Psoas muscle (tissue), 7 donors: ENCODE measurements at regions not wholly inside any gene's neighbourhood (a gene's known extent, or its start where the extent isn't known, plus 50 kb on each side); places are given as distances from the start of the nearest gene placed in this dataset.

Source experiments
- ATAC-seq, 4 donors: fragments of 200-7000 bp; cut with Tn5 transposase; one replicate each; pipeline ENCODE4 v1.9.1; 2020; ENCODE audit warnings: moderate library complexity in 3 of 4, mild to moderate bottlenecking in 2 of 4
- DNase-seq, 2 donors: peaks; one replicate each; pipeline ENCODE4 v3.0.0-alpha.2; 2020
- H3K27ac ChIP-seq: fragments of 200-600 bp; one replicate; pipeline ENCODE4 v1.8.0; 2022
- H3K27me3 ChIP-seq, 3 donors: fragments of 200-600 bp in 1 of 3; one replicate each; pipeline versions ENCODE4 v1.6.1 to v1.8.0; 2013 to 2022; ENCODE audit warnings: low read length in 2 of 3, mild to moderate bottlenecking in 2 of 3, moderate library complexity in 1 of 3; ENCODE audit not compliant: insufficient read depth in 3 of 3
- H3K36me3 ChIP-seq, 2 donors: fragments of 200-600 bp in 1 of 2; one replicate each; pipeline versions ENCODE4 v1.6.1 to v1.8.0; 2013 to 2022; ENCODE audit warnings: low read depth in 1 of 2, mild to moderate bottlenecking in 1 of 2, moderate library complexity in 1 of 2; ENCODE audit not compliant: insufficient read depth in 1 of 2
- H3K4me1 ChIP-seq: fragments of 200-600 bp; one replicate; pipeline ENCODE4 v1.8.0; 2022
- H3K4me3 ChIP-seq: fragments of 200-600 bp; one replicate; pipeline ENCODE4 v1.8.0; 2022; ENCODE audit warnings: mild to moderate bottlenecking
- H3K9me3 ChIP-seq: fragments of 200-600 bp; one replicate; pipeline ENCODE4 v1.8.0; 2022
- WGBS, 3 donors: extraction: QIAGEN DNeasy Blood & Tissue Kit; methylation state at CpG; one replicate each; pipeline versions ENCODE4 v1.1.6 to v1.1.7; 2013; 5-methylcytosine and 5-hydroxymethylcytosine counted together
- intact Hi-C, 2 donors: fragments of 100-400 bp; cut with DNase I; formaldehyde crosslinking; loops; one replicate each; pipeline versions ENCODE4 v1.11.0 to v1.14.2; 2022
- TF ChIP-seq, protein P1 (sequence below): fragments of 200-600 bp; IDR thresholded peaks from one replicate; pipeline ENCODE4 v1.8.0; 2022; ENCODE audit warnings: antibody characterized with exemption
- donor health status: healthy with polysubstance abuse.
- donor health status: DM: no; HTN: no; CAD: no; lungs with moderate emphysema.
- donor health status: Bipolar disorder and iron deficiency.
- donor health status: healthy.
- donor health status: DM: yes; HTN: yes; CAD: no.
- donor health status: DM: no; HTN: no; CAD: no.
- donor health status: DM: yes; HTN: yes; CAD: no.

DNA sequence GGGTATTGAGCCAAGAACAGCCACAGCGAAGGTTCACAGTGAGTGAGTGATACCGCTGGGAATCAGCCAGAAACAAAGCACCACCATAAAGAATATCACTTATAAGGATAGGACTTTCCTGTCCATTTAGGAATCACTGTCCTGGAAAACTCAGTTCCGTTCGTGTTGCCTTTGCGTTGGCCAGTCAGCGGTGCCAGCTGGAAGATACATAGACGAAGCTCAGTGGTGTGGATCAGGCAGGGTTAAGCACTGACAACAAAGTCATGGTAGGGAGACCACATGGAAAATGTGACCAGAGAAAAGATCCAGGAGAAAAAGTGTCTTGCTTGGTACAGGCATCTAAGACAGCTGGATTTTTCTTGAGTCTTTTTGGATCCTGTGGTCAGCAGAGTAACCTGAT is 579.7 kb upstream of the DPP6 start:
- 72% methylated on average over 7 of the region's 7 CpGs for WGBS, 3 donors
- H3K4me3 ChIP-seq, result no peak overlapping the region
- DNase-seq, result no peak
- no peaks in the 10 kb centered on the region for H3K9me3 ChIP-seq
- H3K36me3 ChIP-seq, result no peaks in the 10 kb centered on the region
- TF ChIP-seq, protein P1, sequence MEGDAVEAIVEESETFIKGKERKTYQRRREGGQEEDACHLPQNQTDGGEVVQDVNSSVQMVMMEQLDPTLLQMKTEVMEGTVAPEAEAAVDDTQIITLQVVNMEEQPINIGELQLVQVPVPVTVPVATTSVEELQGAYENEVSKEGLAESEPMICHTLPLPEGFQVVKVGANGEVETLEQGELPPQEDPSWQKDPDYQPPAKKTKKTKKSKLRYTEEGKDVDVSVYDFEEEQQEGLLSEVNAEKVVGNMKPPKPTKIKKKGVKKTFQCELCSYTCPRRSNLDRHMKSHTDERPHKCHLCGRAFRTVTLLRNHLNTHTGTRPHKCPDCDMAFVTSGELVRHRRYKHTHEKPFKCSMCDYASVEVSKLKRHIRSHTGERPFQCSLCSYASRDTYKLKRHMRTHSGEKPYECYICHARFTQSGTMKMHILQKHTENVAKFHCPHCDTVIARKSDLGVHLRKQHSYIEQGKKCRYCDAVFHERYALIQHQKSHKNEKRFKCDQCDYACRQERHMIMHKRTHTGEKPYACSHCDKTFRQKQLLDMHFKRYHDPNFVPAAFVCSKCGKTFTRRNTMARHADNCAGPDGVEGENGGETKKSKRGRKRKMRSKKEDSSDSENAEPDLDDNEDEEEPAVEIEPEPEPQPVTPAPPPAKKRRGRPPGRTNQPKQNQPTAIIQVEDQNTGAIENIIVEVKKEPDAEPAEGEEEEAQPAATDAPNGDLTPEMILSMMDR, result no peak
- ATAC-seq, result no peak
- H3K27me3 ChIP-seq, result no peaks in the 10 kb centered on the region
- intact Hi-C loops, result no loop called here
- H3K27ac ChIP-seq, result no peak overlapping the region
- H3K4me1 ChIP-seq, result no peaks in the 10 kb centered on the region

DNA sequence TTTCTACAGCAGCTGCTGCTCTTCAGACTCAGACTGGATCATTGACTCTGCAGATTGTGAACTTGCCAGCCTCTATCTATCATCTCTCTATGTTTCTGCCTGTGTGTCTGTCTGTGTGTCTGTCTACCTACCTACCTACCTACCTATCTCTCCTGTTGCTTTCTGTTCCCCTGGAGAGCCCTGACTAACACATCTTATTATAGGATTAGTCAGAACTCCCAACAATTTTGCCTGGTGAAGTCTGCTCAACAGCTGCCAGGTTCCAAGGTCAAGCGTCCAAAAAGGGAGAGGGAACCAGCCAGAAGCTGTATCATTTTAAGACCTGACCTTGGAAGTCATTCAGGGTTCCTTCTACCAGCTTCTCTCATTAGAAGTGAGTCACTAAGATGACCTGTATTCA is 579.0 kb upstream of the DPP6 start:
- Histone ChIP-seq H3K9me3 (no peaks in the 10 kb centered on the region), H3K4me1 (no peaks in the 10 kb centered on the region), H3K4me3 (no peak overlapping the region), H3K27me3 (no peaks in the 10 kb centered on the region), H3K36me3 (no peaks in the 10 kb centered on the region), H3K27ac (no peak overlapping the region)
- 10 to 20% (median 16%) methylated on average over 1 of the region's 1 CpG for WGBS, 3 donors
- DNase-seq (no peak), ATAC-seq (no peak)
- intact Hi-C loops, result no loop called here
- TF ChIP-seq, protein P1, result no peak

DNA sequence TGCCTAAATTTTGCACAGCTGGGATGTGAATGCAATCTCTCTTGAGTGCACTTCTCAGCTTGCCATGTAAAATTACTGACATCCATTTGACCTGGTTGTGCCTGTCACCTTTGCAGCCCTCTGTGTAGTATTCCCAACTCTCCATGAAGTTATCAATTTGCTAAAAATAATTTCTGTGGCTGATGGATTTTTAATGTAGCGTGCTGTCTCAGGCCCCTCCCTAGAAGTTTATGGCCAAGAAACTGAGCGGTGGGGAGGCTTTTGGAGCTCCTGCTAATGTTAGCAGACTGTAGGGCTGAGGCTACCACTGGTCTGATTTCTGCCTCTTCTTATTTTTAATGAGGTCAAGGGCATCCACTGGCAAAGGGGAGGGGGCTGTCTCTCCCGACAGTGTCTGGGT is 577.0 kb upstream of the DPP6 start:
- H3K27ac ChIP-seq, result no peak overlapping the region
- peaks cover 4% of the 10 kb centered on the region for H3K9me3 ChIP-seq
- intact Hi-C loops, result no loop called here
- H3K4me1 ChIP-seq, result no peaks in the 10 kb centered on the region
- DNase-seq, result no peak
- no peak for ATAC-seq
- 20 to 36% (median 24%) methylated on average over 3 of the region's 3 CpGs for WGBS, 3 donors
- H3K4me3 ChIP-seq, result no peak overlapping the region
- no peaks in the 10 kb centered on the region for H3K36me3 ChIP-seq
- H3K27me3 ChIP-seq, result no peaks in the 10 kb centered on the region
- TF ChIP-seq, protein P1, result no peak

DNA sequence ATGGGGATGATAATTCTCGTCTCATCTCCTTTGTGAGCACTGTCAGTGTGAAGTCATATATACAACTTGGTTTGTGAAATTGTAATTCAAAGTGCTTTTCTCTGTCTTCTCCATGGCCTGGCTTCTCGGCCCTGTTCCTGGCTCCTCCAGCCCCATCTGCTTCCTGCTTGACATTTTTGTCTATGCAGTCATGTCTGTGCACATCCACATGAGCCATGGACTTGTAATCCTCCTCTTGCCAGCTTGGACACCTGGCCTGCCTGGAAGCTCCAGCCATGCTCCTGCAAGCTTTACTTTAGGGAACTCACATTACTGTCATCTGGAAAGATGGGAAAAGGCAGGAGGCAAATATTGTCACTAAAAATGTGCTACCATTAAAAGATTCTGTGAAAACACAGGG is 576.0 kb upstream of the DPP6 start:
- WGBS, 3 donors, result 54 to 59% (median 58%) methylated on average over 2 of the region's 2 CpGs
- no peak for ATAC-seq
- Histone ChIP-seq H3K36me3 (no peaks in the 10 kb centered on the region), H3K4me3 (no peak overlapping the region), H3K27me3 (no peaks in the 10 kb centered on the region), H3K9me3 (peaks cover 4% of the 10 kb centered on the region), H3K27ac (no peak overlapping the region), H3K4me1 (no peaks in the 10 kb centered on the region)
- TF ChIP-seq, protein P1, result no peak
- no peak for DNase-seq
- intact Hi-C loops, result no loop called here

DNA sequence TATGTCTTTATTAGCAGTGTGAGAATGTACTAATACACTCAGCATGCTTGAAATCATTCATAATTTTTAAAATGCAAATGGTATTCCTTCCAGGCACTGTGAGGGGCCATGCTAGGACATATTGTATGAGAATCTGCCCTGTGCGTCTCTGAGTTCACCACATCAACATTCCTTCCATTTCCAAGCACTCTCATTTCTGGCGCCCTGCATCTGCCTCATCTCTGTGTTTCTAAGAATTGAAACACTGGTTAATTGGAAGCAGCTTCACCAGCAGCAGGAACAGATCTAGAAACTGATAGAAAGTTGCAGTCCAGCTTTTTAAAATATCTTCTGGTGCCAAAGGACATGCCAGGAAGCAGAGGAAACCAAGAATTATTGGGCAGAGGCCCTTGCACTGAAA is 555.9 kb upstream of the DPP6 start:
- WGBS, 3 donors, result 55 to 68% (median 64%) methylated on average over 2 of the region's 2 CpGs
- H3K4me1 ChIP-seq, result no peaks in the 10 kb centered on the region
- intact Hi-C loops, result no loop called here
- ATAC-seq, result no peak
- no peak overlapping the region for H3K27ac ChIP-seq
- H3K27me3 ChIP-seq, result no peaks in the 10 kb centered on the region
- TF ChIP-seq, protein P1, result no peak
- H3K9me3 ChIP-seq, result peaks cover 3% of the 10 kb centered on the region
- H3K4me3 ChIP-seq, result no peak overlapping the region
- no peak for DNase-seq
- no peaks in the 10 kb centered on the region for H3K36me3 ChIP-seq
